Neural cell (in vitro differentiated cells): ENCODE measurements at regions not wholly inside any gene's neighbourhood (a gene's known extent, or its start where the extent isn't known, plus 50 kb on each side); places are given as distances from the start of the nearest gene placed in this dataset.

ENCODE experiments used
- H2AFZ ChIP-seq: fragments of 200-600, 300-800 bp; sonication (generic), shearing (Covaris generic); 2 replicates; pipeline ENCODE4 v1.6.0; 2014; ENCODE audit warnings: low read depth, mild to moderate bottlenecking, antibody characterized with exemption, low read length, moderate library complexity
- H3F3A ChIP-seq: fragments of 200-600 bp; shearing (Covaris generic); 2 replicates; pipeline ENCODE4 v1.6.1; 2016; ENCODE audit warnings: mild to moderate bottlenecking, moderate library complexity, mixed read lengths, antibody characterized with exemption, low read length; ENCODE audit not compliant: insufficient read depth, poor library complexity, severe bottlenecking
- H3K27ac ChIP-seq: fragments of 200-600, 300-800 bp; sonication (generic), shearing (Covaris generic); 2 replicates; pipeline ENCODE4 v1.5.1; 2014; ENCODE audit warnings: mild to moderate bottlenecking, low read length, moderate library complexity
- H3K27me3 ChIP-seq: fragments of 300-800, 200-600 bp; sonication (generic), shearing (Covaris generic); 2 replicates; pipeline ENCODE4 v1.6.0; 2014; ENCODE audit warnings: mild to moderate bottlenecking, low read depth, low read length, moderate library complexity; ENCODE audit not compliant: insufficient read depth
- H3K36me3 ChIP-seq: fragments of 300-800, 200-600 bp; sonication (generic), shearing (Covaris generic); 2 replicates; pipeline ENCODE4 v1.5.1; 2014; ENCODE audit warnings: mild to moderate bottlenecking, antibody characterized with exemption, low read length, moderate library complexity; ENCODE audit not compliant: insufficient read depth
- H3K4me2 ChIP-seq: fragments of 300-800, 200-600 bp; sonication (generic), shearing (Covaris generic); 2 replicates; pipeline ENCODE4 v1.6.0; 2014; ENCODE audit warnings: mild to moderate bottlenecking, low read length
- H3K4me3 ChIP-seq: fragments of 300-800, 200-600 bp; sonication (generic), shearing (Covaris generic); 2 replicates; pipeline ENCODE4 v1.5.1; 2014; ENCODE audit warnings: mild to moderate bottlenecking, low read length, moderate library complexity
- H3K79me2 ChIP-seq: fragments of 200-600 bp; shearing (Covaris generic); replicated peaks from 2 replicates; pipeline ENCODE4 v1.6.0; 2014; ENCODE audit warnings: mild to moderate bottlenecking, low read length, moderate library complexity; ENCODE audit not compliant: insufficient read depth
- H3K9ac ChIP-seq: fragments of 300-800, 200-600 bp; sonication (generic), shearing (Covaris generic); 2 replicates; pipeline ENCODE4 v1.6.1; 2016; ENCODE audit warnings: mild to moderate bottlenecking, low read length, mixed read lengths
- H3K9me2 ChIP-seq: fragments of 200-600 bp; shearing (Covaris generic); 2 replicates; pipeline ENCODE4 v1.6.1; 2016; ENCODE audit warnings: mild to moderate bottlenecking, low read length, mixed read lengths; ENCODE audit not compliant: insufficient read depth
- H3K9me3 ChIP-seq: fragments of 200-600, 300-800 bp; sonication (generic), shearing (Covaris generic); 2 replicates; pipeline ENCODE4 v1.6.1; 2016; ENCODE audit warnings: mild to moderate bottlenecking, mixed run types, low read length, moderate library complexity, mixed read lengths
- H4K20me1 ChIP-seq: fragments of 200-600 bp; shearing (Covaris generic); 2 replicates; pipeline ENCODE4 v1.6.1; 2016; ENCODE audit warnings: mild to moderate bottlenecking, mixed run types; ENCODE audit not compliant: insufficient read depth
- CTCF ChIP-seq: fragments of 450-650 bp; IDR thresholded peaks from 2 replicates; pipeline ENCODE4 v1.5.1; 2014; ENCODE audit warnings: antibody characterized with exemption, mild to moderate bottlenecking, moderate library complexity; ENCODE audit not compliant: poor library complexity, severe bottlenecking
- EP300 ChIP-seq: fragments of 450-650 bp; conservative IDR thresholded peaks from 2 replicates; pipeline ENCODE4 v1.6.1; 2014; ENCODE audit warnings: antibody characterized with exemption, mild to moderate bottlenecking, moderate library complexity; ENCODE audit not compliant: poor library complexity, severe bottlenecking
- EZH2 ChIP-seq: fragments of 200-600, 300-800 bp; shearing (Covaris generic), sonication (generic); IDR thresholded peaks from 2 replicates; pipeline ENCODE4 v1.6.1; 2014; ENCODE audit warnings: antibody characterized with exemption, low read length, borderline replicate concordance, mild to moderate bottlenecking; ENCODE audit not compliant: insufficient read depth, poor library complexity, severe bottlenecking
- MXI1 ChIP-seq: fragments of 450-650 bp; conservative IDR thresholded peaks from 2 replicates; pipeline ENCODE4 v1.6.1; 2014; ENCODE audit warnings: antibody characterized with exemption, mild to moderate bottlenecking; ENCODE audit not compliant: poor library complexity, severe bottlenecking
- POLR2AphosphoS5 ChIP-seq: IDR thresholded peaks from 2 replicates; pipeline ENCODE4 v1.6.1; 2012
- RAD21 ChIP-seq: fragments of 450-650 bp; conservative IDR thresholded peaks from 2 replicates; pipeline ENCODE4 v1.6.1; 2014; ENCODE audit warnings: antibody characterized with exemption, mild to moderate bottlenecking, moderate library complexity
- REST ChIP-seq: IDR thresholded peaks from 2 replicates; pipeline ENCODE4 v1.6.1; 2012; ENCODE audit warnings: borderline replicate concordance
- SMC3 ChIP-seq: fragments of 450-650 bp; conservative IDR thresholded peaks from 2 replicates; pipeline ENCODE4 v1.6.1; 2014; ENCODE audit warnings: antibody characterized with exemption, mild to moderate bottlenecking, moderate library complexity; ENCODE audit not compliant: poor library complexity
- TAF1 ChIP-seq: IDR thresholded peaks from 2 replicates; pipeline ENCODE4 v1.6.1; 2012; ENCODE audit warnings: low read depth

GRCh38 chr1:239575113-239575512, 188.7 kb downstream of the CHRM3 start:
- H3K27me3 ChIP-seq, result no peaks in the 10 kb centered on the region
- H3K4me2 ChIP-seq, result no peak overlapping the region
- no peak for TF ChIP-seq RAD21
- TF ChIP-seq TAF1, result no peak
- no peak for TF ChIP-seq REST
- TF ChIP-seq SMC3, result no peak
- TF ChIP-seq POLR2AphosphoS5, result no peak
- no peak for TF ChIP-seq EZH2
- no peak for TF ChIP-seq MXI1
- TF ChIP-seq EP300, result no peak
- TF ChIP-seq CTCF, result no peak
- H3F3A ChIP-seq, result no peaks in the 10 kb centered on the region
- H3K36me3 ChIP-seq, result no peaks in the 10 kb centered on the region
- H3K9me2 ChIP-seq, result no peaks in the 10 kb centered on the region
- no peak overlapping the region for H3K27ac ChIP-seq
- H3K4me3 ChIP-seq, result no peak overlapping the region
- no peaks in the 10 kb centered on the region for H4K20me1 ChIP-seq
- no peaks in the 10 kb centered on the region for H3K79me2 ChIP-seq
- no peak overlapping the region for H3K9ac ChIP-seq
- H3K9me3 ChIP-seq, result no peaks in the 10 kb centered on the region
- H2AFZ ChIP-seq, result no peak overlapping the region

GRCh38 chr1:239583536-239583935, 197.2 kb downstream of the CHRM3 start:
- Histone ChIP-seq H3K4me3 (no peak overlapping the region), H2AFZ (no peak overlapping the region), H3F3A (no peaks in the 10 kb centered on the region), H3K9me3 (no peaks in the 10 kb centered on the region), H3K36me3 (no peaks in the 10 kb centered on the region), H3K79me2 (no peaks in the 10 kb centered on the region), H3K9ac (no peak overlapping the region), H3K27me3 (no peaks in the 10 kb centered on the region), H3K9me2 (no peaks in the 10 kb centered on the region), H4K20me1 (no peaks in the 10 kb centered on the region), H3K27ac (no peak overlapping the region), H3K4me2 (no peak overlapping the region)
- TF ChIP-seq SMC3 (no peak), MXI1 (no peak), RAD21 (no peak), CTCF (no peak), REST (no peak), EZH2 (no peak), EP300 (no peak), POLR2AphosphoS5 (no peak)
